GM23248 (cell line): ENCODE measurements at regions not wholly inside any gene's neighbourhood (a gene's known extent, or its start where the extent isn't known, plus 50 kb on each side); places are given as distances from the start of the nearest gene placed in this dataset.
A peak's percentile ranks its signal among the peaks of the same experiment; 100 is the strongest.

Source experiments
- DNase-seq: peaks from one replicate; pipeline ENCODE4 v3.0.0-alpha.2; 2015
- H2AFZ ChIP-seq: fragments of 200-600 bp; sonication (generic); 2 replicates; pipeline ENCODE4 v1.6.1; 2016; ENCODE audit warnings: antibody characterized with exemption
- H3F3A ChIP-seq: fragments of 200-600 bp; sonication (generic); 2 replicates; pipeline ENCODE4 v1.6.1; 2016; ENCODE audit warnings: mild to moderate bottlenecking, antibody characterized with exemption, mixed run types; ENCODE audit not compliant: insufficient read depth
- H3K27ac ChIP-seq: fragments of 200-600 bp; sonication (generic); 2 replicates; pipeline ENCODE4 v1.5.1; 2016; ENCODE audit warnings: mild to moderate bottlenecking
- H3K27me3 ChIP-seq: fragments of 200-600 bp; sonication (generic); replicated peaks from 2 replicates; pipeline ENCODE4 v1.6.1; 2016; ENCODE audit warnings: mild to moderate bottlenecking; ENCODE audit not compliant: insufficient read depth
- H3K36me3 ChIP-seq: fragments of 200-600 bp; sonication (generic); 2 replicates; pipeline ENCODE4 v1.6.1; 2016; ENCODE audit warnings: low read depth, mild to moderate bottlenecking
- H3K4me1 ChIP-seq: fragments of 200-600 bp; sonication (generic); 2 replicates; pipeline ENCODE4 v1.6.1; 2016; ENCODE audit warnings: mild to moderate bottlenecking; ENCODE audit not compliant: insufficient read depth
- H3K4me2 ChIP-seq: fragments of 200-600 bp; sonication (generic); one replicate; pipeline ENCODE4 v1.6.1; 2016; ENCODE audit warnings: mild to moderate bottlenecking; ENCODE audit not compliant: unreplicated experiment
- H3K4me3 ChIP-seq: fragments of 200-600 bp; sonication (generic); 2 replicates; pipeline ENCODE4 v1.5.1; 2016; ENCODE audit warnings: mild to moderate bottlenecking
- H3K79me2 ChIP-seq: fragments of 200-600 bp; sonication (generic); 2 replicates; pipeline ENCODE4 v1.6.1; 2016; ENCODE audit warnings: mild to moderate bottlenecking; ENCODE audit not compliant: insufficient read depth
- H3K9ac ChIP-seq: fragments of 200-600 bp; sonication (generic); 2 replicates; pipeline ENCODE4 v1.6.1; 2016; ENCODE audit warnings: mild to moderate bottlenecking
- H3K9me2 ChIP-seq: fragments of 200-600 bp; sonication (generic); 2 replicates; pipeline ENCODE4 v1.6.1; 2016; ENCODE audit warnings: mixed run types, mild to moderate bottlenecking, moderate library complexity; ENCODE audit not compliant: insufficient read depth
- H3K9me3 ChIP-seq: fragments of 200-600 bp; sonication (generic); one replicate; pipeline ENCODE4 v1.6.1; 2017; ENCODE audit warnings: low read depth
- H4K20me1 ChIP-seq: fragments of 200-600 bp; sonication (generic); 2 replicates; pipeline ENCODE4 v1.6.0; 2016; ENCODE audit not compliant: insufficient read depth
- EZH2 ChIP-seq: fragments of 200-600 bp; sonication (generic); IDR thresholded peaks from 2 replicates; pipeline ENCODE4 v1.6.1; 2018; ENCODE audit warnings: antibody characterized with exemption, mild to moderate bottlenecking; ENCODE audit not compliant: insufficient read depth, poor library complexity, severe bottlenecking
- EZH2phosphoT487 ChIP-seq: fragments of 200-600 bp; sonication (generic); IDR thresholded peaks from 2 replicates; pipeline ENCODE4 v1.6.1; 2018; ENCODE audit warnings: antibody characterized with exemption, moderate library complexity, mild to moderate bottlenecking, low read depth; ENCODE audit not compliant: insufficient read depth
- WGBS, 2 experiments: methylation state at CpG; one replicate each; pipeline ENCODE4 v1.1.6; 2015 to 2017; ENCODE audit warnings: low lambda C conversion rate in 2 of 2, low coverage in 1 of 2; ENCODE audit errors: missing lambda C conversion rate in 2 of 2; 5-methylcytosine and 5-hydroxymethylcytosine counted together
- in situ Hi-C: fragments of 300-500 bp; cut with MboI; formaldehyde crosslinking; loops from 2 replicates; pipeline ENCODE4 v1.15.0; 2020

DNA sequence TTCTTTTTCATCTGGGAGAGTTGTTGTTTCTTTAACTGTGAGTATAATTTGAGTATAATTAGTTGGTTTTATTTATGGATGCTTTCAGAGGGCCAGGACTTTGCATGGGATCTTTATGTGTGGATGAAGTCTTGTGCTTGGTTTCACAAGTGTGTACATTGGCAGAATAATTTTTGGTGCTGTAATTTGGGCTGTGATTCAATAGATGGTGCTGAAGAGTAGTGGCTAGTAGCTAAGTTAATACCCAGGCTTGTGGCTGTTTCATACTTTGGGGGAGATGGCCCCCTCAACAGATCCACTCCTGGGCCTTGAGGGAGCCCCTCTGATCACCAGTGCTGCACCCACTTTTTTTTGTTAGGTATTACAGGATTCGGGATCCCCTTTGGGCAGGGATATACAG lies 1142.4 kb downstream of the SLITRK1 start:
- no peaks in the 10 kb centered on the region for H3K36me3 ChIP-seq
- H3F3A ChIP-seq, result no peaks in the 10 kb centered on the region
- no peaks in the 10 kb centered on the region for H3K9me2 ChIP-seq
- no peaks in the 10 kb centered on the region for H3K79me2 ChIP-seq
- no peak for TF ChIP-seq EZH2
- TF ChIP-seq EZH2phosphoT487, result no peak
- 52 to 71% methylated on average over 1 of the region's 1 CpG for WGBS, 2 experiments
- H3K4me1 ChIP-seq, result no peaks in the 10 kb centered on the region
- peak; percentile 39 for DNase-seq
- no peak overlapping the region for H3K4me2 ChIP-seq
- no peaks in the 10 kb centered on the region for H4K20me1 ChIP-seq
- no peaks in the 10 kb centered on the region for H3K27me3 ChIP-seq
- no peak overlapping the region for H3K4me3 ChIP-seq
- H3K9ac ChIP-seq, result no peak overlapping the region
- H3K9me3 ChIP-seq, result no peaks in the 10 kb centered on the region
- no peak overlapping the region for H3K27ac ChIP-seq
- H2AFZ ChIP-seq, result no peak overlapping the region
- in situ Hi-C loops, result no loop called here

DNA sequence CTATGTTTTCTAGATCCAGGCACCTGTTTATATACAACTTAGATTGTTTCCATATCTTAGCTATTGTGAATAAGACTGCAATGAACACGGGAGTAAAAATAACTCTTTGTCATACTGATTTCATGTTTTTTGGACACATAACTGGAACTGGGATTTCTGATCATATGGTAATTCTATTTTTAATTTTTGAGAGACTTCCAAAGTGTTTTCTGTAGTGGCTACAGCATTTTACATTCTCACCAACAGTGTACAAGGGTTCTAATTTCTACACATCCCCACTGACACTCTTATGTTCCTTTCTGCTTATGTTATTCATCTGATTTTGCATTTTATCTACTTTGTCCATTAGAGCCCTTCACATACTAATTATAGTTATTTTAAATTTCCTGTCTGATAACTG lies 1152.9 kb downstream of the SLITRK1 start:
- Histone ChIP-seq H3K27ac (no peak overlapping the region), H3K36me3 (no peaks in the 10 kb centered on the region), H3K9me3 (no peaks in the 10 kb centered on the region), H3K4me3 (no peak overlapping the region), H3K4me1 (no peaks in the 10 kb centered on the region), H3K27me3 (no peaks in the 10 kb centered on the region), H4K20me1 (no peaks in the 10 kb centered on the region), H3K9ac (no peak overlapping the region), H3F3A (no peaks in the 10 kb centered on the region), H3K79me2 (no peaks in the 10 kb centered on the region), H3K4me2 (no peak overlapping the region), H2AFZ (no peak overlapping the region), H3K9me2 (0 out of 2 replicates have a peak, but pooled peaks cover 3% of the 10 kb centered on the region)
- in situ Hi-C loops, result no loop called here
- WGBS, 2 experiments, result 29 to 48% methylated on average over 1 of the region's 1 CpG
- TF ChIP-seq EZH2phosphoT487 (no peak), EZH2 (no peak)
- no peak for DNase-seq

DNA sequence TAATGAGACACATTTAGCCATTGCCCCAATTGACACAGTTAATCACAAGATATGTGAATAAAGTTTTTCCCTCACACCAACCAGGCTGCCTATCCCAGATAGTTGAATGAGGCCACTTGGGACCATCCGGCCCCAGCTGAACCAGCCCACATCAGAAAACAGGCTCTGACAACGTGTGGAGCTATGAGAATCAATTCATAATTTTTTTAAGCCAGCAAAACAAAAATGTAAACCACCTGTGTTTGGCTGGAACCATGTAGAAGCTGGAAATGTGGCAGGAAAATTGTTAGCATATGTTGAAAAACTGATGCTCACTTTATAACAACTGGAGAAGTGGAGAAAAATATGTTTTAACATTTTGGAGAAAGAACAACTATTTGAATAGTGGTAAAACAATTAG lies 1161.3 kb downstream of the SLITRK1 start:
- H3K27me3 ChIP-seq, result no peaks in the 10 kb centered on the region
- H3K4me2 ChIP-seq, result no peak overlapping the region
- 36 to 42% methylated on average over 2 of the region's 2 CpGs for WGBS, 2 experiments
- in situ Hi-C loops, result no loop called here
- TF ChIP-seq EZH2, result no peak
- TF ChIP-seq EZH2phosphoT487, result no peak
- H3K9me2 ChIP-seq, result peaks cover 5% of the 10 kb centered on the region; the same call in 1 of the 2 replicates
- no peaks in the 10 kb centered on the region; the same call in 1 of the 2 replicates for H3F3A ChIP-seq
- H2AFZ ChIP-seq, result no peak overlapping the region
- H3K79me2 ChIP-seq, result no peaks in the 10 kb centered on the region
- H3K27ac ChIP-seq, result no peak overlapping the region
- no peaks in the 10 kb centered on the region for H3K9me3 ChIP-seq
- no peaks in the 10 kb centered on the region for H4K20me1 ChIP-seq
- H3K36me3 ChIP-seq, result no peaks in the 10 kb centered on the region
- H3K9ac ChIP-seq, result no peak overlapping the region
- H3K4me3 ChIP-seq, result no peak overlapping the region
- no peak for DNase-seq
- H3K4me1 ChIP-seq, result peaks cover 17% of the 10 kb centered on the region

DNA sequence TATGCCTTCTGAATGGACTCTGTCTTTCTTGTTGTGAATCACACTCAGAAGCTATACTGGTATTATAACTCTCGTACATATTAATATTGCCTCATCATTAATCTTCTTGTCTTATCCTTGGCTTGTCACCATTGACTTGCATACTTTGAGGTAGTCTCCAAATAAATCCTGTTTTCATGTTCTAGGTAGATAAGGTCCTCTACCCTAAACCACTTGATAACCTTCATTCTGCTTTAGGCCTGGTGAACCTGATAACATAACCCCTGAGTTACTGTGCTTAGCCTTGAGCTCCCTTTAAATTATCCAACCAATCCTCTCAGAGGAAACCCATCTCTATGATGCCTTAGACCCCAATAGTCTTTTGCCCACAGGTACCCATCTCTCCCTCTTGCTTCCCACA lies 1162.3 kb downstream of the SLITRK1 start:
- Histone ChIP-seq H3K36me3 (no peaks in the 10 kb centered on the region), H3K79me2 (no peaks in the 10 kb centered on the region), H2AFZ (no peak overlapping the region), H3K9ac (no peak overlapping the region), H3K27me3 (no peaks in the 10 kb centered on the region), H3K9me3 (no peaks in the 10 kb centered on the region), H3F3A (peaks cover 3% of the 10 kb centered on the region; the same call in 1 of the 2 replicates), H3K9me2 (peaks cover 5% of the 10 kb centered on the region; the same call in 1 of the 2 replicates), H3K27ac (no peak overlapping the region), H3K4me2 (no peak overlapping the region), H3K4me3 (no peak overlapping the region), H3K4me1 (peaks cover 17% of the 10 kb centered on the region), H4K20me1 (no peaks in the 10 kb centered on the region)
- no peak for DNase-seq
- in situ Hi-C loops, result no loop called here
- no peak for TF ChIP-seq EZH2
- TF ChIP-seq EZH2phosphoT487, result no peak
- 59 to 65% methylated on average over 1 of the region's 1 CpG for WGBS, 2 experiments

DNA sequence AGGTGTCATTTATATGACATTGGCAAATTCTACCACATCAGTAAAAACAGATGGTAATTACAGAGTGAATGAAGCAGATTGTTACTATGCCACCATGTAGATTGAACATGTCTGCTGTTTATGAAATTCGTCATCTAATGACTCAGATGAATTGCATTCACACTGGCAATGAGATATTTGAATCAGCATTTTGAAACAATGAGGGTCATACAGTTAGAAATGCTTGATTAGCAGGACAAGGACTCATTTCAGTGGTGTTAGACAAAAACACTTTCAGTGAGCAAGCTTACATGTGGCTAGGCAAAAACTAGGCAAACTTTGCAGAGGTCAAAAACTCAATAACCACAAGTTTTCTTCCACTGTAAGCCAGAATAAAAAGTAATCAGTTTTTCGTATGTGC lies 1165.0 kb downstream of the SLITRK1 start:
- H3K36me3 ChIP-seq, result no peaks in the 10 kb centered on the region
- TF ChIP-seq EZH2phosphoT487 (no peak), EZH2 (no peak)
- peak overlapping the region; percentile 40; the same call in 1 of the 2 replicates for H3K27ac ChIP-seq
- WGBS, 2 experiments, result 47 to 49% methylated on average over 2 of the region's 2 CpGs
- no peak overlapping the region for H3K4me2 ChIP-seq
- H4K20me1 ChIP-seq, result no peaks in the 10 kb centered on the region
- in situ Hi-C loops, result no loop called here
- H3K27me3 ChIP-seq, result no peaks in the 10 kb centered on the region
- H3K9me2 ChIP-seq, result 0 out of 2 replicates have a peak, but pooled peaks cover 3% of the 10 kb centered on the region
- H3K9me3 ChIP-seq, result no peaks in the 10 kb centered on the region
- peaks cover 33% of the 10 kb centered on the region for H3K4me1 ChIP-seq
- H3F3A ChIP-seq, result peaks cover 25% of the 10 kb centered on the region
- H3K9ac ChIP-seq, result no peak overlapping the region
- no peak overlapping the region for H3K4me3 ChIP-seq
- DNase-seq, result peak; percentile 82
- no peak overlapping the region; the same call in 1 of the 2 replicates for H2AFZ ChIP-seq
- no peaks in the 10 kb centered on the region for H3K79me2 ChIP-seq
